GM21447 (cell line): ENCODE measurements at regions not wholly inside any gene's neighbourhood (a gene's known extent, or its start where the extent isn't known, plus 50 kb on each side); places are given as distances from the start of the nearest gene placed in this dataset.

ENCODE experiments used
- ATAC-seq: cut with Tn5 transposase; IDR thresholded peaks from one replicate; pipeline ENCODE4 v1.9.1; 2021; ENCODE audit not compliant: unreplicated experiment

DNA sequence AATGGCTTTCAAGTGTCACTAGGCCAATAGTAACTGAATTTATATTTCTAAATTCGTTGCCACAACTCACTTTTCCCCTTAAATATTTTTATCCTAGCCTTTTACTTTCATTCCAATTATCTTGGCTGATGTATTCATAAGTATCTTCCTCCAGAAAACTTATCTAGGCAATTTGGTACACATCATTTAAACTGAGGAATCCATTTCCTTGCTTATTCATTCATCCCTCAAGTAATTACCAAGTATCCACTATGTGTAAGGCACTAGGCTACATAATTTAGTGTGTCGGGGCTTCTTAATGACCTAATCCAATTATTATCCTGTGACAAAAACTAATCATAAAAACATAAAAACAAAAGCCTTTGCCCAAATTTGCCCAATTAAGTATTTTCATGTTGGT lies 258.3 kb upstream of the TCF21 start:
- ATAC-seq: no peak

- ATAC-seq: no peak
Measured at GRCh38 chr6:133631421-133631820, 257.5 kb upstream of the TCF21 start.

GRCh38 chr6:133632206-133632605 lies 256.7 kb upstream of the TCF21 start:
- no peak for ATAC-seq

DNA sequence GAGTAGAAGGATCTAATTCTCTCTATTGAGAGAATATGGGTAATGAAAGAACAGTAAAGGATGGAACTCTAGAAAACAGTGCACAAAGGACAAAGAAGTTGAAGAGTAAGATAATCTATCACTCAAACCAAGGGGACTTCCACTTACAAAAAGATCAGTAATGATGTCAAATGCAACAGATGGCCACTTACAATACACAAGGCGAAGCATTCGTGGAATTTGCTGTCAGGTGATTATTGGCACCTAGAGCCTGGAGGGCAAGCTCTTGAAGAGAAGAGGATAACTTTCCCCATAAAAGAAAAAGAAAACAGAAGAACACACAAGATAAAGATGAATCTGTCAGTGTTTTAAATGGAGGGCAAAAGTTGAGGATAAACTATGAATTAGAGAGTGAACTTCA lies 256.0 kb upstream of the TCF21 start:
- ATAC-seq: no peak

DNA sequence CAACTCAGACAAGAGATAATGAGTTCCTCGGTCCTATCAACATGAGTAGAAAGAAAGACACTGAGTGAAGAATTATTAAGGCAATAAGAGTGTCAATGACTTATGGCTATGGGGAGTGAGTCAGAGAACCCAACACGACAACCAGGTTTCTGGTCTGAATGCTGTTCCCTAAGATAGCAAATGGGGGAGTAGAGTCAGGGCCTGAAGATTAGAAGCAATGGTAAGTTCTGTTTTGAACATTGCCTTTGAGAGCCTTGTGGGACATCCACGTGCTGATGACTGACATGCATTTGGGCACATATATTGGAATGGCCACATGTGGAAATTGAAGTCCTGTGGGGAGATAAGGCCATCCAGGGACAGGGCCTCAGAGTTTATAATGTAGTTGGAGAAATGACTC lies 254.4 kb upstream of the TCF21 start:
- ATAC-seq: no peak

DNA sequence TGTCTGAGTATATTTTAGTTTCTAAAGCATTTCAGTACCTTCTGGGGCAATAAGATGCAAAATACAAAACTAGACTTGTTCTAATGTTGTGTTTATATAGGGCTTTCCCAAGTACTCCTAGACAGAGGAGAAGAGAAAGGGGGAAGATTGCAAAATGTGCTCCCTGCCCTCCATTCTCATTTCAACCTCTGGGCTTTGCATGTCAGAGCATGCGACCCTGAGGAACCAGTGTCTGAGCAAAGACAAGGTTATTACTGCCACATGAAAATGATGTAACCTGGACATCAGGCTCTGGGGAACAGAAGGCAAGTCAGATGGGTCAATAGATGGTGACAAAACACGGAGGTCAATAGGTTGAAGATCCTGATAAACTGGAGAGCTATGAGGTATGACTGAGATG lies 253.5 kb upstream of the TCF21 start:
- ATAC-seq: no peak

DNA sequence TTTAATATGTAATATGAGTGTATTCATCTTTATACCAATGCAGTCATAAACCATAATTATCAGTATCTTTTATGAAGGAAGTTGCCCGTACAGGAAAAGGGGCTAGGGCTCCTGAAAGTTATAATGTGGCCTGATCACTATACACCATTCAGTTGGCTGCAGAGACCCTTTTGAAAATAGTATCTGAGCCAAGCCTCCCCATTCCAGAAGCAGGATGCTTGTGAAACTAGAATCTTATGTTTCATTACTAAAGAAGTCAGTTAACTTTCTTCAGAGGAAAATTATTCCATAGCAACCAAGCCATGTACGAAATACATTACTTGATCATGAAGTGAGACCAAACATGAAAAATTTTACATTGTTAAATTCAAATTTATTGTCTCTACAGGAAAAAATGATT lies 251.5 kb upstream of the TCF21 start:
- ATAC-seq: no peak

DNA sequence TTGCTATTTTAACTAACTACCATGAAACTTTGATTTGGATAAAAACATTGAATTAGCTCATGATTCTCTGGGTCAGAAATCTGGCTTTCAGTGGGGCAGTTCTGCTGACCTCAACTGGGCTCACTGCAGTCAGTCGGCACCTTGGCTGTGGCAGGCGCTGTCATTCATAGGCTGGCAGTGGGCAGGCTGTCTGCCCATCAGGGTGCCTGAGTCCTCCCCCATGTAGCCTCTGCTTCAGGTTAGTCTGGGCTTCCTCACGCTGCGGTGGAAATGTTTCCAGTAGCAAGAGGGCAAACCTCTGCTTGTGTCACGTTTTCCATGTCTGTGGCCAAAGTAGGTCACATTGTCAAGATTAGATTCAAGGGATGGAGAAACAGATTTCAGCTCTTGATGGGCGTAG lies 251.0 kb upstream of the TCF21 start:
- ATAC-seq: no peak

DNA sequence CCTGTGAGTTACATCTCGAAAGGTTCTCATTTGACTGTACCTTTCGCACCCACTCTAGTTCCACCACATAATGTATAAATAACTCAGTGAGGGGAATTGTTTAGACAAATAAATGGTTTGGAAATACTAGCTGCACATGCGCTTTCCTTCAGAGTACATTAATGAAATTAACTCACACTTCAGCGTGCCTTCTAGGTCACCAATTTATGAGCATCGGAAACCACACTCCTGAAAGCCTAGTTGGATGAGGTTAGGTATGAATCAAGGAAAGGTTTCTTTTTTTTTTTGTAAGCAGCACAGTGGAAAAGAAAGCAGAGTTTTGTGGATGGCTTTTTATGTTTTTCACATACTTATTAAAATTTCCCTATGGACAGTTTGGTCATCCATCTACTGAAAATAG lies 247.8 kb upstream of the TCF21 start:
- no peak for ATAC-seq

DNA sequence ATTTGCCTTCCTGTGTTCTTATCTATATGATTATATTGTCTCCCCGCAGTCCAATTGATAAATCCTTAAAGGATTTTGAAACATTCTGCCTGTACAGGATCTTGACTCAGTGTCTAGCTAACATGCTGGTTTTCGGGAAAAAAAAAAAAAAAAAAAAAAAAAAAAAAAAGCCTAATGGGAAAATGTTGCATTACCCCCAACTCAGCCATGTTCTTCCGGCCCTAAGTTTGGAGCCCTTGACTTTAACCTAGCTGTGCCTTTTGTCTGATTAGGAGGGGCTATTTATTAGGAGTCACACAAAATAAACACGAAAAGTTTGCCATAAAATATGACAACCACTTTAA lies 244.4 kb upstream of the TCF21 start:
- ATAC-seq: no peak

- ATAC-seq: no peak
Measured at GRCh38 chr6:133644892-133645619, 243.9 kb upstream of the TCF21 start.

- no peak for ATAC-seq
Measured at GRCh38 chr6:133645966-133646740, 242.8 kb upstream of the TCF21 start.

DNA sequence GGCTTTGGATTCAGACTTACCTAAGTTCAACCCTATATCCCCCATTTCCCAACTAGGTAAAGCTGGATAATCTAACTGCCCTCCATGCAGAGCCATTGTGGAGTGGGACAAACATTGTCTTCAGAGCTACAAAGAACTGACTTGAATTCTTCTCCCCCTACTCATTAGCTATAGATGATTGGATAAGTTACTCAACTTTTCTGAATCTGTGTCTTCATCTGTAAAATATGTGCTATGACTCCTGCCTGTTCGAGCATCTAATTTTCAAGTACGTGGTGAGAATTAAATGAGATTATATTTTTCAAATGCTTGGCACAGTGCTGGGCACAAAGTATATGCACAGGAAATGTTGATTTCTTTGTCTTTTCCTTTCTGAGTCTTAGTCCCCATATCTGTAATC lies 240.3 kb upstream of the TCF21 start:
- ATAC-seq: no peak

- ATAC-seq: no peak
Measured at GRCh38 chr6:133671376-133671775, 217.5 kb upstream of the TCF21 start.

DNA sequence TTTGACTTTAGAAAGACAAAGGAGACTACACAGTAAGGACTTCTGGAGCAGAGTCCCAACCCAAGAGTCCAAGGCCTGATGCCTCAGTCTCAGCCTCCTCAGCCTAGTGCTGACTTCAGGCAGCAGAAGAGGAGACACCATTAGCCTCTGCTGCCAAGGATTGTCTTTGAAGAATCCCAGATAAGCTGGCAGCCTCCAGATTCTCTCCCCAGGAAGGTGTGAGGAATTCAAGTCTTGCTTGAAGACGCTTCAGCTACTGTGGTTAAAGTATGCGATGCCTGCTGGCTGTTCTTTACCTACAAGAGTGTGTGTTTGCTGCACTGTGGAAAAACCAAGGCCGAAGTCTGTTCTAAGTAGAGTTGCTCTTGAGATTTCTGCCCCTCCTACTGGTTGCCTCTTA lies 215.9 kb upstream of the TCF21 start:
- no peak for ATAC-seq

GRCh38 chr6:133674661-133675060 lies 214.3 kb upstream of the TCF21 start:
- no peak for ATAC-seq

DNA sequence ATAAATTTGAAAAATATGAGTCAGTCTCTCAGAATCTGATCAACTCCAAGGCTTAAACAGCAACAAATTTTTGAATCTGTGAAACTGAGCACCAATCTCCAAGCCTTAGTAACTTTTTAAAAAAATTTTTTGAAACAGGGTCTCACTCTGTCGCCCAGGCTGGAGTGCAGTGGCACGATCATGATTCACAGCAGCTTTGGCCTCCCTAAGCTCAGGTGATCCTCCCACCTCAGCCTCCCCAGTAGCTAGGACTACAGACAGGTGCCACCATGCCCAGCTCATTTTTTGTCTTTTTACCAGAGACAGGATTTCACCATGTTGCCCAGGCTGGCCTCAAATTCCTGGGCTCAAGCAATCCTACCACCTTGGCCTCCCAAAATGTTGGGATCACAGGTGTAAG lies 207.9 kb upstream of the TCF21 start:
- ATAC-seq: no peak

DNA sequence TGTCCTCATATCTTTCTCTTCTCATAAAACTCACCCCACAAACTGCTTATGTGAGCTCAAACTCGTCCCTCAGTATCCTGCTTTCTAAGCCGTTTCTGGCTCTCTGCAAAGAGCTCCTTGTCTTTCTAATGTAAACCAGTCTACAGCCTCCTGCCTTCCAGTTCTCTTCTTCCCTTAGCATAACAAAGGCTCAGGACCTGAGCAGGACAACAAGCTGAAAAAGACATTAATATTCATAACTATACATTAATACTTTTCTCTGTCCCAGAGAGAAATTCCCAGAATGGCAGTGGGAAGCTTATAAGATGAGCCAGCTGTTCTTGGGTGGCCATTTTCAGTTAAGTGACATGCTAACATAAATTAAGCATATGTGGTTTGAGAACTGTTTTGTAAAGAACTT lies 207.0 kb upstream of the TCF21 start:
- ATAC-seq: no peak

DNA sequence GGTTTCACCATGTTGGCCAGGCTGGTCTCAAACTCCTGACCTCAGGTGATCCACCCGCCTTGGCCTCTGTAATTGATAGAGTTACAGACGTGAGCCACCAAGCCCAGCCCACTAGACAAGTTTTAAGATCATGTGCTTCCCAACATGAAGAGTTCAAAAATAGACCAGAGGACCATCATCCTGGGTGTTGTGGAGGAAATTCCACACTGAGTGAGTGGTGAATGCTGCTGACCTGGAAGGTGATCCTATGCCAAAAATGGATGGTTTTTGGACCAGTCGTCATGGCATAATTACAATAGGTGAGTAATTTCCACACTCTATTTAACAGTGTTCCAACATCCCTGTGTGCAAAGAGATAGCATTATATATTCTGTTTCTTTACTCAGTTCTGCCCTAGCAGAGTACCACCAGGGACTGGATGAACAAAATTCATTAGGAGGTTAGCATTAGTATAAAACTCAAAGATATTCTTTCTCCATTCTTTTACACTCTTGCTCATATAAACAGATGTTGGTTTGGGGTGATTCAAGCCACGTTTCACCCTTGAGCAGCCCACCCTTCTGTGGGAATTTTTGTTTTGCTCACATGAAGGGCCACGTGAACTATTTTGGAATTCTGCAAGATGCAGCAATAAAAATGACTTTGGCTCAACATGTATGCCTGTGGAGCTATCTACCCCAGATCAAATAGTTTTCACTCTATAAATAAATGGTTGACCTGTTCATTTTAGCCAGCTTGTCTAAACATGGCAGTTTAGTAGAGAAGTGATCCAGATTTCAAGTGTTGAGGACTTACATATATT lies 206.2 kb upstream of the TCF21 start:
- ATAC-seq: no peak

- no peak for ATAC-seq
Measured at GRCh38 chr6:133683308-133683580, 205.7 kb upstream of the TCF21 start.

- no peak for ATAC-seq
Measured at GRCh38 chr6:133683606-133684005, 205.3 kb upstream of the TCF21 start.
